ENCODE measurements at regions not wholly inside any gene's neighbourhood (a gene's known extent, or its start where the extent isn't known, plus 50 kb on each side); places are given as distances from the start of the nearest gene placed in this dataset.
"Not testable (repeated sequence)": the region's sequence is repeated elsewhere in the genome, so short reads cannot be mapped to it uniquely, and the experiment has no call there.

GRCh38 chr10:90041585-90041984, 340.2 kb downstream of the KIF20B start:
- DNase-seq, result no peak

- no peak for DNase-seq
These were observed 340.7 kb downstream of the KIF20B start for GRCh38 chr10:90042075-90042474.

DNA sequence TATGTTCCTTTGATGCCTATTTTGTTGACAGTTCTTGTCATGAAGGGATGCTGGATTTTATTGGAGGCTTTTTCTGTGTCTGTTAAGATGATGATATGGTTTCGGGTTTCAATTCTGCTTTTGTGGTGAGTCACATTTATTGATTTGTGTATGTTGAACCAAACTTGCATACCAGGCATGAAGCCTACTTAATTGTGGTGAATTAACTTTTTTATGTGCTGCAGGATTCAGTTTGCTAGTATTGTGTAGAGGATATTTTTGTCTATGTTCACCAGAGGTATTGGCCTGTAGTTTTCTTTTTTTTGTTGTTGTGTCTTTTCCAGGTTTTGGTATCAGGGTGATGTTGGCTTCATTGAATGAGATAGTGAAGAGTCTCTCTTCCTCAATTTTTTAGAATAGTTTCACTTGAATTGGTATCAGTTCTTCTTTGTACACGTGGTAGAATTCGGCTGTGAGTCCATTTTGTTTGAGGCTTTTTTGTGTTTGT, 345.9 kb downstream of the KIF20B start:
- no peak for DNase-seq

DNA sequence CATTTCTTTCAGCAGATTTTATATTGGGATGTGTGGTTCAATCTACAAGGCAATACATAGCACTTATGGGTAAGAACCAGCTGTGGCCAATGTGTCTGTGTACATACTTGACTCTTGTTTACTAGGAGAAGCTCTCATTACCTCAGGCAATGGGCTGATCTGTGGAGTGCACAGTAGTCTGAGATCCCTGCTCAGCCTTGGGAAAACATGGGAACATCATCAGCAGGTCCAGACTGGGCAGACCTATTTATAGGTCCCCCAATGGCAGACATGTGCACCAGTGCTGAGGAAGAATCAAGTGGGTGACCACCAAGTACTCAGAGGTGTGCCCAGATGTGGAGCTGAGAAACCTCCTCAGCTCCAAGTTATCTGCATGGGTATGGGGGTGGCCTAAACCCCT, 349.7 kb downstream of the KIF20B start:
- DNase-seq, result no peak

DNA sequence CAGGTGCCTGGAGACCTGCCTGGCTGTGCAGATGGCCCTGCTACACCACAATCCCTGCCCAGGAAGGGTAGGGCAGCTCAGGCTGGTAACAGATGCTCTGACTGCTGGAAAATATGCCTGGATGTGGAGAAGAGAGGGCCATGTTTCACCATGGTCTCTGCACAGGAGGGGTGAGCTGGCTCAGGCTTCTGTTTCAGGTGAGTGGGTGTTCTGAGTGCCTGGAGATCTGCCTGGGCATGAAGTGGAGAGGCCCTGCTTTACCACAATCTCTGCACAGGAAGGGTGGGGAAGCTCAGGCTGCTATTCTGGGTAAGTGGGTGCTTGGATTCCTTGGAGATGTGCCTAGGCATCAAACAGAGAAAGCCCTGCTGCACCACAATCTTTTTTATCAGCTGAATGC, 350.1 kb downstream of the KIF20B start:
- DNase-seq, result no peak

- DNase-seq, result no peak
These were observed 361.4 kb downstream of the KIF20B start for GRCh38 chr10:90062786-90063185.

- DNase-seq, result no peak
These were observed 362.9 kb downstream of the KIF20B start for GRCh38 chr10:90064295-90064694.

- DNase-seq, result no peak
These were observed 365.0 kb downstream of the KIF20B start for GRCh38 chr10:90066435-90066834.

DNA sequence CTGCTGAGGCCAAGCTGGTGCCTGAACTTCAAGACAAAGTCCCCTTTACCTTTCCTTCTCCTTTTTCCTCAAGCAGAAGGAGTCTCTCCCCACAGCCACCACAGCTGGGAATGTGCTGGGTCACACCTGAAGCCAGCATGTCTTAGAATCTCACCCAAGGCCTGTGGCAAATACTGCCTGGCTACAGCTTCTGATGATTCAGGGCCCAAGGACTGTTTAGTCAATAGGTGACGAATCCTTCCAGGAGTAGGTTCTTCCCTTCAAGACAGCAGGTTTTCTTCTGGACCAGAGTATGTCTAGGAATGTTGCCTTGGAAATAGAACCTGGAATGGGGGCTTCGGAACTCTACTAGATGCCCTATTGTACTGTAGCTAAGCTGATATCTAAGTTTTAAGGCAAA, 374.6 kb downstream of the KIF20B start:
- DNase-seq, result no peak

DNA sequence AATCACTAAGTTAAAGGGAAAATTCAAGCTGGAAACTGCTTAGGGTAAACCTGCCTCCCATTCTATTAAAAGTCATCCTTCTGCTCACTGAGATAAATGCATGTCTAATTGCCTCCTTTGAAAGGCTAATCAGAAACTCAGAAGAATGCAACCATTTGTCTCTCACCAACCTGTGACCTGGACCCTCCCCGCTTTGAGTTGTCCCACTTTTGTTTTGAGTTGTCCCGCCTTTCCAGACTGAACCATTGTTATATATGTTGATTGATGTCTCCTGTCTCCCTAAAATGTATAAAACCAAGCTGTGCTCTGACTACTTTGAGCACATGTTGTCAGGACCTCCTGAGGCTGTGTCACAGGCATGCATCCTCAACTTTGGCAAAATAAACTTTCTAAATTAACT, 378.4 kb downstream of the KIF20B start:
- DNase-seq, result no peak

- not testable (repeated sequence) for DNase-seq
These were observed 385.3 kb downstream of the KIF20B start for GRCh38 chr10:90086606-90087190.

GRCh38 chr10:90087197-90088023, 386.0 kb downstream of the KIF20B start:
- DNase-seq, result no peak

DNA sequence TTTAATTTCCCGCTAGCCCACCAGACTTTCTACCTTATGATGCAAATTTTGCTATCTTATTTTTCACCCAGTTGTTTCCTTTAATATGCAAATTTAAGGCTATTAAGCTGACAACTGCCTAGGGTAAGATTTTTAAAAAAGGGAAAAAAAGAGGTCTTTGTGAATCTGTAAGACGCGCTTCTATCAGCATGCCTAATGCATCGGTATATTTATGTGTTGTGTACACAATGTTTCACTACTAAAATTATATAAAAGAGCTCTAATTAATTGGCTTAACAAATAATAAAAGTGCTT, 386.6 kb downstream of the KIF20B start:
- DNase-seq, result no peak

- DNase-seq, result no peak
These were observed 388.3 kb downstream of the KIF20B start for GRCh38 chr10:90089719-90090118.

- no peak for DNase-seq
These were observed 394.8 kb downstream of the KIF20B start for GRCh38 chr10:90096196-90096595.

DNA sequence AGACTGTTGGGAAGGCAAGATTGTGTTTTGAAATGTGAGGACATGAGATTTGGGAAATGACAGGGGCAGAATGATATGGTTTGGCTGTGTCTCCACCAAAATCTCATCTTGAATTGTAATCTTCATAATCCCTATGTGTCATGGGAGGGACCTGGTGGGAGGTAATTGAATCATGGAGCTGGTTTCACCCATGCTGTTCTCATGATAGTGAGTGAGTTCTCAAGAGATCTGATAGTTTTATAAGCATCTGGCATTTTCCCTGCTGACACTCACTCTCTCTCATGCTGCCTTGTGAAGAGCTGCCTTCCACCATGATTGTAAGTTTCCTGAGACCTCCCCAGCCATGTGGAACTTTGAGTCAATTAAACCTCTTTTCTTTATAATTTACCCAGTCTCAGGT, 406.2 kb downstream of the KIF20B start:
- not testable (repeated sequence) for DNase-seq

- no peak for DNase-seq
These were observed 410.3 kb downstream of the KIF20B start for GRCh38 chr10:90111671-90112070.

- no peak for DNase-seq
These were observed 411.3 kb downstream of the KIF20B start for GRCh38 chr10:90112681-90113080.

DNA sequence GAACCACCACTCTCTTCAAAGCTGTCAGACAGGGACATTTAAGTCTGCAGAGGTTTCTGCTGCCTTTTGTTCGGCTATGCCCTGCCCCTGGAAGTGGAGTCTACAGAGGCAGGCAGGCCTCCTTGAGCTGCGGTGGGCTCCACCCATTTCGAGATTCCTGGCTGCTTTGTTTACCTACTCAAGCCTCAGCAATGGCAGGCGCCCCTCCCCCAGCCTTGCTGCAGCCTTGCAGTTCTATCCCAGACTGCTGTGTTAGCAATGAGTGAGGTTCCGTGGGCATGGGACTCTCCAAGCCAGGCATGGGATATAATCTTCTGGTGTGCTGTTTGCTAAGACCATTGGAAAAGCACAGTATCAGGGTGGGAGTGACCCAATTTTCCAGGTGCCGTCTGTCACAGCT, 417.2 kb downstream of the KIF20B start:
- not testable (repeated sequence) for DNase-seq

DNA sequence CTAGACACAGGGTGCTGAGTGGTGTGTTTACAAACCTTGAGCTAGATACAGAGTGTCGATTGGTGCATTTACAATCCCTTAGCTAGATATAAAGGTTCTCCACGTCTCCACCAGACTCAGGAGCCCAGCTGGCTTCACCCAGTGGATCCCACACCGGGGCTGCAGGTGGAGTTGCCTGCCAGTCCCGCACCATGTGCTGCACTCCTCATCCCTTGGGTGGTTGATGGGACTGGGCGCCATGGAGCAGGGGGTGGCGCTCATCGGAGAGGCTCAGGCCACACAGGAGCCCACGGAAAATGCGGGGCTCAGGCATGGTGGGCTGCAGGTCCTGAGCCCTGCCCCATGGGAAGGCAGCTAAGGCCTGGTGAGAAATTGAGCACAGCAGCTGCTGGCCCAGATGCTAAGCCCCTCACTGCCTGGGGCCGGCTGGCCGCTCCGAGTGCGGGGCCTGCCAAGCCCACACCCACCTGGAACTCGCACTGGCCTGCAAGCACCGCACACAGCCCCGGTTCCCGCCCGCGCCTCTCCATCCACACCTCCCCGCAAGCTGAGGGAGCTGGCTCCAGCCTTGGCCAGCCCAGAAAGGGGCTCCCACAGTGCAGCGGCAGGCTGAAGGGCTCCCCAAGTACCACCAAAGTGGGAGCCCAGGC, 418.4 kb downstream of the KIF20B start:
- DNase-seq, result not testable (repeated sequence)

- no peak for DNase-seq
These were observed 424.3 kb downstream of the KIF20B start for GRCh38 chr10:90125456-90126255.

DNA sequence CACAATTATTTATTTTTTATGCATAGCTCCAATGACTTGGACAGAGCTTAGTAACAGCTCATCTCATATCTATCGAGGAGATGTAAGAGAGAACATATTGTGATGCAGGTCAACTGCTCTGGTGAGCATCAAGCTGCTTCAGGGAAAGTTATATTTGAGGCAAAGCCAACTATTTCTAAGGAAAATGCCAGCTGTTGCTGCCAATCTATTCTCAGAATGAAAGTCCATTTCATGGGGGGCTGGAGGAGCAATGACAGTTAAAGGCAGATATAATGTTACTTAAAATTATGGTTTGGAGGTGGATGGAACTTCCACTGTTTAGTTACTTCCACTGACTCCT, 424.8 kb downstream of the KIF20B start:
- no peak for DNase-seq

DNA sequence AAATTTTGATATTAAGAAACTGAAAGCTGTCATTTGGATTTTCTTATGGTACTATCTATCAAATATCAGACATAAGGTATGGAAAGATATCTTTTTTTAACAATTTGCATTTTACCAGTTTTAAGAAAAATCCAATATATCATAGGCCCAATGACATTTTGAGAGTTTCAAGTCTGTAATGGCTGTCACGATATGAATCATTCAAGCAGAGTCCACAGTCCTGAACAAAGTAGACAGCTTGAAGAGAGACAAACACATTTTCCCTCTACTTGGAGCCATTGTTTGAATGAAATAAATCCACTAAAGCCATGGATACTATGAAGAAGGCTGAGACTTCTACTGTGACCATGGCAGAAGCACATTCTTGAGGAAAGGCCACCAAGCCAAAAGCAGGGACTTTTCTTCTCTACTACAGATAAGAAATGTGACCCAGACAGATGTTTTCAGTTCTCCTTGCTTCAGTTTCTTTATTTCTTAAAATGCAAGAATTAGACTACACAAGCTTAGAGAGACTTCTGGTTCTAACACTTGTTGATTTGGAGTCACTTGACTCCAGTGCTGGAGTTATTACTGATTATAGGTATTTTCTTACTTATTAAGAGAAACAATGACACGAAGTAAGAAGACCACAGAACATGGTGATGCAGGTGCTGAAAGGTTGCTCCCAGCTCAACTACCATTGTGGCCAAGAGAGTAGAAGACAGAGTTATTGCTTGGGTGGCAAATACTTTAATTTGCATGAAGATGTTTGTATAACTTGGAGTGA, 429.1 kb downstream of the KIF20B start:
- no peak for DNase-seq
